ENCODE measurements at regions not wholly inside any gene's neighbourhood (a gene's known extent, or its start where the extent isn't known, plus 50 kb on each side); places are given as distances from the start of the nearest gene placed in this dataset.

DNA sequence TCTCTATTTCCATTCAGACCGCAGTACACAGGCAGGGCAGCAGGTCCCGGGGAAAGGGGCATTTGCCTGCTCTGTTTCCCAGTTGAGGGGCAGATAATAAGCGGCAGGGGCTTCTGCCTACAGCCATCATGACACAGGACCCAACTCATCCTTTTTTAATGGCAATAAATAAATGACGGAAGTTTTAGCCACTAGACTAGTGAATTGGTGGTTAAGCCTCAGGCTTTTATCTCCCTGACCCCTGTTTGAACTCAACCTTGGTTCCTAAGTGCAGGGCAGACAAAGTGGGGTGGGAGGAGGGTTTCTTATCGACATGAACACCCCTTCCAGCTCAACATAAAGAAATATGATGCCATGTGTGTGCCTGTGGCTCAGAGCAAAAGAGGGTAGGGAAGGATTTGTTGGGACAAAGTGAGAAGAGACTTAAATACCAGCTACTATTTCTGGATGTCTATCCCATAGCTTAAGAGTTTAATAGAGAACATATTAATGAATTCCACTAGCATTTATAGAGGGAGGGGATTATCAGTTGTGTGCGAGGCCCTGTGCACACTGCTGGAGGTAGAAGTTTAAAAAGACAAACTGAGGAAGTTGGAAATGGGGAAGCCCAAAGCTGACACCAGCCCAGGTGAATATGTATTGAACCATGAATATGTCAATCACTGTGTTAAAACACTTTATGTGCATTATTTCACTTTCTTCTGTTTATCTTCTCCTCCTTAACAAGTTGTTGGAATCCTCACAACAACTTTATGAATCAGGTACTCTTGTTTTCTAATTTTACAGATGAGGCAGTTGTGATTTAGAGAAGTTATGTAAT is 939.4 kb downstream of the MCTP2 start:
- TF ChIP-seq, protein P1, sequence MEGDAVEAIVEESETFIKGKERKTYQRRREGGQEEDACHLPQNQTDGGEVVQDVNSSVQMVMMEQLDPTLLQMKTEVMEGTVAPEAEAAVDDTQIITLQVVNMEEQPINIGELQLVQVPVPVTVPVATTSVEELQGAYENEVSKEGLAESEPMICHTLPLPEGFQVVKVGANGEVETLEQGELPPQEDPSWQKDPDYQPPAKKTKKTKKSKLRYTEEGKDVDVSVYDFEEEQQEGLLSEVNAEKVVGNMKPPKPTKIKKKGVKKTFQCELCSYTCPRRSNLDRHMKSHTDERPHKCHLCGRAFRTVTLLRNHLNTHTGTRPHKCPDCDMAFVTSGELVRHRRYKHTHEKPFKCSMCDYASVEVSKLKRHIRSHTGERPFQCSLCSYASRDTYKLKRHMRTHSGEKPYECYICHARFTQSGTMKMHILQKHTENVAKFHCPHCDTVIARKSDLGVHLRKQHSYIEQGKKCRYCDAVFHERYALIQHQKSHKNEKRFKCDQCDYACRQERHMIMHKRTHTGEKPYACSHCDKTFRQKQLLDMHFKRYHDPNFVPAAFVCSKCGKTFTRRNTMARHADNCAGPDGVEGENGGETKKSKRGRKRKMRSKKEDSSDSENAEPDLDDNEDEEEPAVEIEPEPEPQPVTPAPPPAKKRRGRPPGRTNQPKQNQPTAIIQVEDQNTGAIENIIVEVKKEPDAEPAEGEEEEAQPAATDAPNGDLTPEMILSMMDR (IDR thresholded peaks at IDR 0.05; ENCODE audit: partially characterized antibody, unreplicated experiment): no peak
- Mint-ChIP-seq H3K9me3 (ENCODE audit: unreplicated experiment) (no peaks in the 10 kb centered on the region), H3K27ac (ENCODE audit: unreplicated experiment) (no peak overlapping the region), H3K36me3 (ENCODE audit: unreplicated experiment) (no peaks in the 10 kb centered on the region), H3K4me1 (ENCODE audit: low read depth, unreplicated experiment) (no peaks in the 10 kb centered on the region), H3K4me3 (ENCODE audit: unreplicated experiment) (no peak overlapping the region), H3K27me3 (ENCODE audit: unreplicated experiment) (peaks cover 2% of the 10 kb centered on the region)
- DNase-seq: no peak

DNA sequence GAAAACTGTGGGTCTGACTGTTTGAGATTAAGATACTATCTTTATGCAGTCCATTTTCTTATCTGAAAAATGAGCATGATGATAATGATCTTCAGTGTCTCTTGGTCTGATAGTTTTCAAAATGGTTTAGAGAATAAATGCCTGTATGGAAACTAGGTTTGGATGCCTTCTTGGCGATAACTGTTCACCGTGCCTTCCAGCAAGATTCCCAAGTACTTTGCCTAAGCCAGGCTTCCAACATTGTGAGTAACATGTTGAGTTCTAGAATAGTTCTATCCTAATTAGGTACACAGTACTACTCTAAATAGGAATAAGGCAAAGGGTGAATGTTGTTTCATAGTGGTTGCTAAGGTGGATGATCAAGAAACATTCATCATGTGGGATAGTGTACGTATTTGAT is 940.2 kb downstream of the MCTP2 start:
- H3K36me3 Mint-ChIP-seq (ENCODE audit: unreplicated experiment): no peaks in the 10 kb centered on the region

DNA sequence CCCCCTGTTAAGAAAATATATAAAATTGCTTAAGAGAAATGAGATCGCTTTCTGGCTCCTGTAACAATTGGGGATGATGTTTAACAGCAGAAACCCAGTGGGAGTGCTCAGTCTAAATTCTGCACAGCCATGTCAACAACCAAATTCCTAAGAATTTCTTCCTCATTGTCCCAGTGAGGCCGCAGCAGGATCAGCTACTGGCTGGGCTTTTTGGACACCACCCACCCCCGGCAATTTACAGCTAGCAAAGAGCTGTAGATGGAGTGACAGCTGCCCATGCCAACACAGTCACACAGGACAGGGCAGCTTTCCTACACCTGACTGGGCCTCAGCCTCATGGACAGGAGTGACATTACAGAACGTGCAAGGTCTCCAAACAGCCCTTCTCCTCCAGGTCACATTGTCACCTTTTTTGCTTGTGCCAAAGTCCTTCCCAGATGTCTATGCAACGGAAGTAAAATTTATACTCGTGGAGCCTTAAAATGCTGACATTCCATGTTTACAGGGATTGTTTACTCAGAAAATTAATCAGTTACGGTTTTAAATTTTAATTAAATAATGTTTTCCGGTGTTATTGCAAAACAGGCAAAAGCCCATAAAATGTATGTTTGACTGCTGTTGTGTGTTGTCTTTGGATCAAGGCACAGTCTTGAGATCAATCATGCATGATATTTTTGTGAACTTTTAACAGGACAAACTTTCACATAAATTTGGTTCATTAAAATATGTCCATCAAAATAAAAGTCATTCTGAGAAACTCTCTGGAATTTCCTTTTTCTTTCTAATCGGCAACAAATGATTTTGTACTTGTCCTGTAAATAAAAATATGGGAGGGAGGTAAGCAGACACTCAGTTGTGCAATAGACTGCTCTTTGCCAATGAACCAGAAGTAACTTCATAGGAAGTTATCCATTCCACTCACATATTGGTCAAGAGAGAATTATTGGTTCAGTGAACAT is 943.2 kb downstream of the MCTP2 start:
- Mint-ChIP-seq H3K4me3 (ENCODE audit: unreplicated experiment) (no peak overlapping the region), H3K27ac (ENCODE audit: unreplicated experiment) (no peak overlapping the region), H3K27me3 (ENCODE audit: unreplicated experiment) (peaks cover 2% of the 10 kb centered on the region), H3K36me3 (ENCODE audit: unreplicated experiment) (no peaks in the 10 kb centered on the region), H3K4me1 (ENCODE audit: low read depth, unreplicated experiment) (no peaks in the 10 kb centered on the region), H3K9me3 (ENCODE audit: unreplicated experiment) (no peaks in the 10 kb centered on the region)
- TF ChIP-seq, protein P1 (IDR thresholded peaks at IDR 0.05; ENCODE audit: partially characterized antibody, unreplicated experiment): no peak
- DNase-seq: no peak

More for the DNA sequence above, 940.2 kb downstream of the MCTP2 start:
- H3K27ac Mint-ChIP-seq (ENCODE audit: unreplicated experiment): no peak overlapping the region
- H3K4me3 Mint-ChIP-seq (ENCODE audit: unreplicated experiment): no peak overlapping the region
- H3K4me1 Mint-ChIP-seq (ENCODE audit: low read depth, unreplicated experiment): no peaks in the 10 kb centered on the region
- no peaks in the 10 kb centered on the region for H3K9me3 Mint-ChIP-seq (ENCODE audit: unreplicated experiment)
- no peak for DNase-seq
- TF ChIP-seq, protein P1 (IDR thresholded peaks at IDR 0.05; ENCODE audit: partially characterized antibody, unreplicated experiment): no peak
- peaks cover 2% of the 10 kb centered on the region for H3K27me3 Mint-ChIP-seq (ENCODE audit: unreplicated experiment)

DNA sequence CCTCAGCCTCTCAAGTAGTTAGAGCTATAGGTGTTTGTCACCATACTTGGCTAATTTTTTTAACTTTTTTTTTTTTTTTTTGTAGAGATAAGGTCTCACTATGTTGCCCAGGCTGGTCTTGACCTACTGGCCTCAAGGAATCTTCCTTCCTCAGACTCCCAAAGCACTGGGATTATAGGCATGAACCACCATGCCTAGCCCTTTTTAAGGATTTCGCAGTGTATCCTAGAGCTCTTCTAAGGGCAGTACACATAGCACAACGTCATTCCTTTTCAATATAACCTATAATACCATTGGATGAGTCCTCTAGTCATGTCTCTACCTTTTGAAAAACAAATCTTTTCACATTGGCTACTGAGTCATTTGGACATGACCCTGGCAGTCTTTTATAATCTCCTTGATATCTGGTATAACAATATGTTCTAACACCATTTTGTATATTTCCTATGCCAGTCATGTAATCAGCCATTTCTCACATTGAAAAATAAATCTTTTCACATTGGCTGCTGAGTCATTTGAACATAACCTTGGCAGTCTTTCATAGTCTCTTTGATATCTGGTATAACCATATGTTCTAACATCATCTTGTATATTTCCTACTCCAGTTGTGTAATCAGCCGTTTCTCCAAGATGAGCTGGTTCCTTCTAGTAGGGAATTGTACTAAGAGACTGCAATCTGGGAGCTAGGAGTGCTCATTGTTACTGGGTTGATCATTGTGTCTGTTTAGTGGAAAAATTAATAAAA is 944.7 kb downstream of the MCTP2 start:
- TF ChIP-seq, protein P1 (IDR thresholded peaks at IDR 0.05; ENCODE audit: partially characterized antibody, unreplicated experiment): no peak
- H3K9me3 Mint-ChIP-seq (ENCODE audit: unreplicated experiment): peaks cover 5% of the 10 kb centered on the region
- no peak for DNase-seq
- H3K4me3 Mint-ChIP-seq (ENCODE audit: unreplicated experiment): no peak overlapping the region
- H3K27me3 Mint-ChIP-seq (ENCODE audit: unreplicated experiment): peaks cover 2% of the 10 kb centered on the region
- H3K36me3 Mint-ChIP-seq (ENCODE audit: unreplicated experiment): no peaks in the 10 kb centered on the region
- H3K4me1 Mint-ChIP-seq (ENCODE audit: low read depth, unreplicated experiment): no peaks in the 10 kb centered on the region
- no peak overlapping the region for H3K27ac Mint-ChIP-seq (ENCODE audit: unreplicated experiment)

Data from glutamatergic neuron (in vitro differentiated cells).